Stimulated activated effector memory CD8-positive, alpha-beta T cell treated with anti-CD3 and anti-CD28 coated beads, Interleukin-12 subunit alpha, Interleukin-12 subunit beta, amount 100 ng/mL, for 72 hours (primary cell): ENCODE measurements at regions not wholly inside any gene's neighbourhood (a gene's known extent, or its start where the extent isn't known, plus 50 kb on each side); places are given as distances from the start of the nearest gene placed in this dataset.

Experiments
- ATAC-seq: fragments of 150-1000 bp; cut with Tn5 transposase; 2 replicates; pipeline ENCODE4 v1.10.0; 2021
- DNase-seq, 2 donors: peaks; one replicate each; pipeline ENCODE4 v3.0.0; 2021 to 2022; ENCODE audit warnings: low spot score in 2 of 2
- H3K27ac Mint-ChIP-seq: one replicate; pipeline ENCODE4 v1.8.0; 2022; ENCODE audit warnings: mild to moderate bottlenecking, mixed read lengths
- H3K36me3 Mint-ChIP-seq: one replicate; pipeline ENCODE4 v1.8.0; 2022; ENCODE audit warnings: mild to moderate bottlenecking, mixed read lengths
- H3K4me1 Mint-ChIP-seq: one replicate; pipeline ENCODE4 v1.8.0; 2022; ENCODE audit warnings: mixed read lengths
- H3K4me3 Mint-ChIP-seq: one replicate; pipeline ENCODE4 v1.8.0; 2022; ENCODE audit warnings: mild to moderate bottlenecking, mixed read lengths
- H3K9me3 Mint-ChIP-seq: one replicate; pipeline ENCODE4 v1.8.0; 2022; ENCODE audit warnings: mixed read lengths

GRCh38 chr2:240204431-240205276, 64.2 kb upstream of the OTOS start:
- H3K27ac Mint-ChIP-seq, result no peak overlapping the region
- H3K9me3 Mint-ChIP-seq, result peaks cover 2% of the 10 kb centered on the region
- no peak overlapping the region for H3K4me3 Mint-ChIP-seq
- ATAC-seq (no peak), DNase-seq (no peak)
- H3K36me3 Mint-ChIP-seq, result no peaks in the 10 kb centered on the region
- H3K4me1 Mint-ChIP-seq, result peaks cover 18% of the 10 kb centered on the region

GRCh38 chr2:240205348-240205747, 64.9 kb upstream of the OTOS start:
- H3K36me3 Mint-ChIP-seq, result no peaks in the 10 kb centered on the region

GRCh38 chr2:240205772-240206171, 65.3 kb upstream of the OTOS start:
- Mint-ChIP-seq H3K27ac (no peak overlapping the region), H3K4me1 (peaks cover 17% of the 10 kb centered on the region), H3K4me3 (no peak overlapping the region), H3K36me3 (no peaks in the 10 kb centered on the region), H3K9me3 (peaks cover 2% of the 10 kb centered on the region)
- DNase-seq (no peak), ATAC-seq (no peak)

More at GRCh38 chr2:240205348-240205747, 64.9 kb upstream of the OTOS start:
- Mint-ChIP-seq H3K4me3 (no peak overlapping the region), H3K9me3 (peaks cover 2% of the 10 kb centered on the region), H3K27ac (no peak overlapping the region), H3K4me1 (peaks cover 18% of the 10 kb centered on the region)
- DNase-seq (peak; percentile 20 to 58), ATAC-seq (peak; percentile 91)

- Mint-ChIP-seq H3K4me1 (peaks cover 12% of the 10 kb centered on the region), H3K9me3 (peaks cover 2% of the 10 kb centered on the region), H3K4me3 (no peak overlapping the region), H3K36me3 (no peaks in the 10 kb centered on the region), H3K27ac (no peak overlapping the region)
- no peak for DNase-seq
- ATAC-seq, result no peak
These were observed 66.2 kb upstream of the OTOS start for GRCh38 chr2:240206630-240207029.

- DNase-seq, result no peak
- Mint-ChIP-seq H3K4me1 (peaks cover 12% of the 10 kb centered on the region), H3K27ac (no peak overlapping the region), H3K4me3 (no peak overlapping the region), H3K36me3 (no peaks in the 10 kb centered on the region), H3K9me3 (peaks cover 2% of the 10 kb centered on the region)
- no peak for ATAC-seq
These were observed 67.2 kb upstream of the OTOS start for GRCh38 chr2:240207661-240208060.

GRCh38 chr2:240208096-240208495, 67.6 kb upstream of the OTOS start:
- no peak for DNase-seq
- Mint-ChIP-seq H3K27ac (no peak overlapping the region), H3K36me3 (no peaks in the 10 kb centered on the region), H3K4me1 (peaks cover 12% of the 10 kb centered on the region), H3K4me3 (no peak overlapping the region), H3K9me3 (peaks cover 2% of the 10 kb centered on the region)
- no peak for ATAC-seq

GRCh38 chr2:240208631-240209211, 68.3 kb upstream of the OTOS start:
- Mint-ChIP-seq H3K9me3 (peaks cover 2% of the 10 kb centered on the region), H3K4me1 (peaks cover 12% of the 10 kb centered on the region), H3K4me3 (no peak overlapping the region), H3K36me3 (no peaks in the 10 kb centered on the region), H3K27ac (no peak overlapping the region)
- ATAC-seq, result no peak
- DNase-seq, result no peak

- ATAC-seq, result no peak
- Mint-ChIP-seq H3K36me3 (no peaks in the 10 kb centered on the region), H3K4me3 (no peak overlapping the region), H3K9me3 (peaks cover 2% of the 10 kb centered on the region), H3K27ac (no peak overlapping the region), H3K4me1 (peaks cover 11% of the 10 kb centered on the region)
- DNase-seq, result no peak
These were observed 69.0 kb upstream of the OTOS start for GRCh38 chr2:240209493-240209892.

- H3K4me3 Mint-ChIP-seq, result no peak overlapping the region
- no peaks in the 10 kb centered on the region for H3K36me3 Mint-ChIP-seq
- H3K9me3 Mint-ChIP-seq, result peaks cover 2% of the 10 kb centered on the region
- DNase-seq (no peak), ATAC-seq (no peak)
- peaks cover 2% of the 10 kb centered on the region for H3K4me1 Mint-ChIP-seq
- H3K27ac Mint-ChIP-seq, result no peak overlapping the region
These were observed 69.9 kb upstream of the OTOS start for GRCh38 chr2:240210198-240210965.

GRCh38 chr2:240211096-240211495, 70.6 kb upstream of the OTOS start:
- H3K36me3 Mint-ChIP-seq, result no peaks in the 10 kb centered on the region
- DNase-seq, result no peak
- H3K4me3 Mint-ChIP-seq, result no peak overlapping the region

GRCh38 chr2:240211598-240212424, 71.4 kb upstream of the OTOS start:
- no peak for ATAC-seq
- H3K4me3 Mint-ChIP-seq, result no peak overlapping the region

More at GRCh38 chr2:240211096-240211495, 70.6 kb upstream of the OTOS start:
- ATAC-seq, result no peak
- no peak overlapping the region for H3K27ac Mint-ChIP-seq
- H3K9me3 Mint-ChIP-seq, result peaks cover 2% of the 10 kb centered on the region
- no peaks in the 10 kb centered on the region for H3K4me1 Mint-ChIP-seq

GRCh38 chr2:240212425-240213225, 72.2 kb upstream of the OTOS start:
- DNase-seq (no peak), ATAC-seq (no peak)
- Mint-ChIP-seq H3K4me1 (no peaks in the 10 kb centered on the region), H3K36me3 (no peaks in the 10 kb centered on the region), H3K9me3 (no peaks in the 10 kb centered on the region), H3K4me3 (no peak overlapping the region), H3K27ac (no peak overlapping the region)

More at GRCh38 chr2:240211598-240212424, 71.4 kb upstream of the OTOS start:
- H3K4me1 Mint-ChIP-seq, result no peaks in the 10 kb centered on the region
- H3K27ac Mint-ChIP-seq, result no peak overlapping the region
- no peaks in the 10 kb centered on the region for H3K36me3 Mint-ChIP-seq
- no peak for DNase-seq
- H3K9me3 Mint-ChIP-seq, result no peaks in the 10 kb centered on the region

- no peak for ATAC-seq
- no peaks in the 10 kb centered on the region for H3K4me1 Mint-ChIP-seq
- no peak overlapping the region for H3K4me3 Mint-ChIP-seq
- H3K9me3 Mint-ChIP-seq, result no peaks in the 10 kb centered on the region
- DNase-seq, result no peak
- no peak overlapping the region for H3K27ac Mint-ChIP-seq
- no peaks in the 10 kb centered on the region for H3K36me3 Mint-ChIP-seq
These were observed 72.7 kb upstream of the OTOS start for GRCh38 chr2:240213226-240213475.
